HepG2 (cell line): ENCODE measurements at regions not wholly inside any gene's neighbourhood (a gene's known extent, or its start where the extent isn't known, plus 50 kb on each side); places are given as distances from the start of the nearest gene placed in this dataset.

Experiments
- ATAC-seq: fragments of 200-7000 bp; cut with Tn5 transposase; 3 replicates; pipeline ENCODE4 v1.9.1; 2020; ENCODE audit warnings: mild to moderate bottlenecking, moderate library complexity
- BruUV-seq: library from RNA; stranded (reverse); fragments of 400-500 nt; replicated peaks from 2 replicates; lab custom pipeline; 2021; lab: Mats Ljungman, UMichigan
- CTCF ChIA-PET: fragments of 300-600 bp; formaldehyde crosslinking; extraction: SDS; loops from one replicate; lab custom pipeline; 2021; ENCODE audit warnings: low total read pairs, inconsistent platforms, low intra/inter-chr PET ratio; lab: Yijun Ruan, JAX
- POLR2A ChIA-PET: fragments of 350-600 bp; sonication (Branson Sonifier 250); formaldehyde crosslinking; loops from one replicate; lab custom pipeline; 2020; ENCODE audit warnings: antibody characterized with exemption, inconsistent platforms; lab: Yijun Ruan, JAX
- DNase-seq: peaks from one replicate; pipeline ENCODE4 v3.0.0-alpha.2; 2015; ENCODE audit warnings: low spot score
- FAIRE-seq: peaks from 3 replicates; lab custom pipeline; 2011; peaks lifted over from hg19 to GRCh38; lab: Jason Lieb, UNC
- H2AFZ ChIP-seq: one replicate; pipeline ENCODE4 v1.6.1; 2011; ENCODE audit warnings: low read length, inconsistent platforms
- H3K27ac ChIP-seq: fragments of 300-600 bp; 3 replicates; pipeline ENCODE4 v1.8.0; 2011; ENCODE audit warnings: mixed run types, mild to moderate bottlenecking, mixed read lengths, low read length, inconsistent platforms; ENCODE audit not compliant: insufficient read depth; ENCODE audit errors: extremely low read length
- H3K27me3 ChIP-seq, 2 experiments: fragments of 200-600 bp in 1 of 2; 2 replicates in 1 of 2; 3 replicates in 1 of 2; pipeline versions ENCODE4 v1.6.0 to v1.8.0; 2011; ENCODE audit warnings: low read length in 2 of 2, mild to moderate bottlenecking in 2 of 2, moderate library complexity in 2 of 2, inconsistent platforms in 1 of 2; ENCODE audit not compliant: insufficient read depth in 2 of 2, control insufficient read depth in 1 of 2
- H3K36me3 ChIP-seq, 2 experiments: fragments of 200-600 bp in 1 of 2; replicated peaks in 1 of 2; 2 replicates in 1 of 2; 3 replicates in 1 of 2; pipeline versions ENCODE4 v1.5.1 to v1.8.0; 2011; ENCODE audit warnings: low read length in 2 of 2, inconsistent platforms in 1 of 2; ENCODE audit not compliant: insufficient read depth in 2 of 2, control insufficient read depth in 1 of 2
- H3K4me1 ChIP-seq: 2 replicates; pipeline ENCODE4 v1.5.1; 2012; ENCODE audit warnings: low read length, inconsistent platforms; ENCODE audit not compliant: insufficient read depth
- H3K4me2 ChIP-seq: 2 replicates; pipeline ENCODE4 v1.6.0; 2011; ENCODE audit warnings: low read depth, low read length, inconsistent platforms
- H3K4me3 ChIP-seq, 3 experiments: fragments of 200-600 bp in 1 of 3; sonication (generic), shearing (Covaris generic) in 1 of 3; replicated peaks in 1 of 3; 2 replicates each; pipeline ENCODE4 v1.5.1; 2011 to 2016; ENCODE audit warnings: low read length in 3 of 3, inconsistent platforms in 2 of 3, low read depth in 2 of 3, mild to moderate bottlenecking in 2 of 3, control low read depth in 1 of 3, mixed read lengths in 1 of 3; ENCODE audit not compliant: insufficient read depth in 1 of 3
- H3K79me2 ChIP-seq: one replicate; pipeline ENCODE4 v1.6.1; 2011; ENCODE audit warnings: low read length, inconsistent platforms; ENCODE audit not compliant: insufficient read depth
- H3K9ac ChIP-seq: 2 replicates; pipeline ENCODE4 v1.6.0; 2011; ENCODE audit warnings: mild to moderate bottlenecking, low read depth, low read length, inconsistent platforms; ENCODE audit not compliant: insufficient read depth
- H3K9me3 ChIP-seq: 2 replicates; pipeline ENCODE4 v1.5.1; 2012; ENCODE audit warnings: mild to moderate bottlenecking, low read length
- H4K20me1 ChIP-seq: 2 replicates; pipeline ENCODE4 v1.6.0; 2011; ENCODE audit warnings: inconsistent platforms, mild to moderate bottlenecking, low read length, moderate library complexity; ENCODE audit not compliant: insufficient read depth
- DRAP1 ChIP-seq: IDR thresholded peaks from 2 replicates; pipeline ENCODE4 v1.6.1; 2016; ENCODE audit warnings: missing genetic modification reagents, missing compliant biosample characterization
- FOXA1 ChIP-seq, 2 experiments: fragments of 450-650 bp in 1 of 2; sonication (generic) in 1 of 2; formaldehyde crosslinking in 1 of 2; IDR thresholded peaks; 2 replicates each; pipeline versions ENCODE4 v1.4.0 to v1.6.1; 2016 to 2020; ENCODE audit warnings: missing genetic modification reagents in 1 of 2
- HOXD1 ChIP-seq: sonication (generic); formaldehyde crosslinking; IDR thresholded peaks from 2 replicates; pipeline ENCODE4 v1.5.0; 2020; ENCODE audit warnings: missing genetic modification reagents
- IKZF5 ChIP-seq: IDR thresholded peaks from 2 replicates; pipeline ENCODE4 v1.6.1; 2018; ENCODE audit warnings: missing genetic modification reagents, mild to moderate bottlenecking, missing compliant biosample characterization
- NFATC3 ChIP-seq: sonication (generic); formaldehyde crosslinking; IDR thresholded peaks from 2 replicates; pipeline ENCODE4 v1.5.1; 2020; ENCODE audit warnings: mild to moderate bottlenecking, missing genetic modification reagents
- ZBTB8A ChIP-seq: sonication (generic); formaldehyde crosslinking; IDR thresholded peaks from 2 replicates; pipeline ENCODE4 v1.4.0; 2020; ENCODE audit warnings: mild to moderate bottlenecking, low read depth, missing genetic modification reagents, borderline replicate concordance
- ZNF263 ChIP-seq: sonication (generic); formaldehyde crosslinking; IDR thresholded peaks from 2 replicates; pipeline ENCODE4 v1.4.0; 2020; ENCODE audit warnings: missing genetic modification reagents
- ZNF790 ChIP-seq: sonication (generic); formaldehyde crosslinking; IDR thresholded peaks from 2 replicates; pipeline ENCODE4 v1.8.0; 2022; ENCODE audit warnings: missing genetic modification reagents, mild to moderate bottlenecking, borderline replicate concordance
- WGBS: methylation state at CpG from one replicate; pipeline ENCODE4 v1.1.6; 2017; ENCODE audit warnings: low lambda C conversion rate; 5-methylcytosine and 5-hydroxymethylcytosine counted together
- in situ Hi-C: cut with HindIII; loops from 2 replicates; pipeline ENCODE4 v1.10.0; 2017; ENCODE audit warnings: low pct_unique_long_range_greater_than_20kb; ENCODE audit not compliant: extremely low pct_ligation_motif_present
- intact Hi-C: fragments of 100-400 bp; cut with micrococcal nuclease; formaldehyde crosslinking; loops from one replicate; pipeline ENCODE4 v1.10.0; 2022; ENCODE audit not compliant: unreplicated experiment
- TF ChIP-seq, protein P1 (sequence below): sonication (generic); formaldehyde crosslinking; conservative IDR thresholded peaks from 2 replicates; pipeline ENCODE4 v1.4.0; 2020; ENCODE audit warnings: mild to moderate bottlenecking, missing genetic modification reagents, moderate library complexity
- TF ChIP-seq, protein P2 (sequence below), 2 experiments: fragments of 450-650 bp in 1 of 2; sonication (generic) in 1 of 2; formaldehyde crosslinking in 1 of 2; IDR thresholded peaks; 2 replicates each; pipeline versions ENCODE4 v1.6.1 to v1.8.0; 2016 to 2022; ENCODE audit warnings: antibody characterized with exemption in 1 of 2, mild to moderate bottlenecking in 1 of 2, missing genetic modification reagents in 1 of 2

- no peaks in the 10 kb centered on the region for H3K9me3 ChIP-seq
- no peaks in the 10 kb centered on the region for H3K27me3 ChIP-seq
- H3K4me2 ChIP-seq: no peak overlapping the region
- ATAC-seq: no peak
- H2AFZ ChIP-seq: no peak overlapping the region
- intact Hi-C loops: no loop called here
- no peak overlapping the region for H3K27ac ChIP-seq
- CTCF ChIA-PET: no interaction called here
- H3K79me2 ChIP-seq: no peaks in the 10 kb centered on the region
- BruUV-seq: no TSS peak
- POLR2A ChIA-PET: no interaction called here
- no peak for FAIRE-seq
- H4K20me1 ChIP-seq: no peaks in the 10 kb centered on the region
- 43% methylated on average over 1 of the region's 1 CpG for WGBS
- in situ Hi-C loops: no loop called here
- no peaks in the 10 kb centered on the region for H3K36me3 ChIP-seq
- H3K4me1 ChIP-seq: no peaks in the 10 kb centered on the region
- H3K4me3 ChIP-seq: no peak overlapping the region
- no peak overlapping the region for H3K9ac ChIP-seq
- DNase-seq: no peak
- TF ChIP-seq FOXA1 (IDR thresholded peaks at IDR 0.05): no peak
- TF ChIP-seq FOXA1 (CRISPR knock-in tag; IDR thresholded peaks at IDR 0.05): no peak
- TF ChIP-seq DRAP1: no peak
- TF ChIP-seq, protein P1, sequence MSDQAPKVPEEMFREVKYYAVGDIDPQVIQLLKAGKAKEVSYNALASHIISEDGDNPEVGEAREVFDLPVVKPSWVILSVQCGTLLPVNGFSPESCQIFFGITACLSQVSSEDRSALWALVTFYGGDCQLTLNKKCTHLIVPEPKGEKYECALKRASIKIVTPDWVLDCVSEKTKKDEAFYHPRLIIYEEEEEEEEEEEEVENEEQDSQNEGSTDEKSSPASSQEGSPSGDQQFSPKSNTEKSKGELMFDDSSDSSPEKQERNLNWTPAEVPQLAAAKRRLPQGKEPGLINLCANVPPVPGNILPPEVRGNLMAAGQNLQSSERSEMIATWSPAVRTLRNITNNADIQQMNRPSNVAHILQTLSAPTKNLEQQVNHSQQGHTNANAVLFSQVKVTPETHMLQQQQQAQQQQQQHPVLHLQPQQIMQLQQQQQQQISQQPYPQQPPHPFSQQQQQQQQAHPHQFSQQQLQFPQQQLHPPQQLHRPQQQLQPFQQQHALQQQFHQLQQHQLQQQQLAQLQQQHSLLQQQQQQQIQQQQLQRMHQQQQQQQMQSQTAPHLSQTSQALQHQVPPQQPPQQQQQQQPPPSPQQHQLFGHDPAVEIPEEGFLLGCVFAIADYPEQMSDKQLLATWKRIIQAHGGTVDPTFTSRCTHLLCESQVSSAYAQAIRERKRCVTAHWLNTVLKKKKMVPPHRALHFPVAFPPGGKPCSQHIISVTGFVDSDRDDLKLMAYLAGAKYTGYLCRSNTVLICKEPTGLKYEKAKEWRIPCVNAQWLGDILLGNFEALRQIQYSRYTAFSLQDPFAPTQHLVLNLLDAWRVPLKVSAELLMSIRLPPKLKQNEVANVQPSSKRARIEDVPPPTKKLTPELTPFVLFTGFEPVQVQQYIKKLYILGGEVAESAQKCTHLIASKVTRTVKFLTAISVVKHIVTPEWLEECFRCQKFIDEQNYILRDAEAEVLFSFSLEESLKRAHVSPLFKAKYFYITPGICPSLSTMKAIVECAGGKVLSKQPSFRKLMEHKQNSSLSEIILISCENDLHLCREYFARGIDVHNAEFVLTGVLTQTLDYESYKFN (CRISPR knock-in tag): no peak
- TF ChIP-seq HOXD1 (CRISPR knock-in tag): no peak
- TF ChIP-seq, protein P2, sequence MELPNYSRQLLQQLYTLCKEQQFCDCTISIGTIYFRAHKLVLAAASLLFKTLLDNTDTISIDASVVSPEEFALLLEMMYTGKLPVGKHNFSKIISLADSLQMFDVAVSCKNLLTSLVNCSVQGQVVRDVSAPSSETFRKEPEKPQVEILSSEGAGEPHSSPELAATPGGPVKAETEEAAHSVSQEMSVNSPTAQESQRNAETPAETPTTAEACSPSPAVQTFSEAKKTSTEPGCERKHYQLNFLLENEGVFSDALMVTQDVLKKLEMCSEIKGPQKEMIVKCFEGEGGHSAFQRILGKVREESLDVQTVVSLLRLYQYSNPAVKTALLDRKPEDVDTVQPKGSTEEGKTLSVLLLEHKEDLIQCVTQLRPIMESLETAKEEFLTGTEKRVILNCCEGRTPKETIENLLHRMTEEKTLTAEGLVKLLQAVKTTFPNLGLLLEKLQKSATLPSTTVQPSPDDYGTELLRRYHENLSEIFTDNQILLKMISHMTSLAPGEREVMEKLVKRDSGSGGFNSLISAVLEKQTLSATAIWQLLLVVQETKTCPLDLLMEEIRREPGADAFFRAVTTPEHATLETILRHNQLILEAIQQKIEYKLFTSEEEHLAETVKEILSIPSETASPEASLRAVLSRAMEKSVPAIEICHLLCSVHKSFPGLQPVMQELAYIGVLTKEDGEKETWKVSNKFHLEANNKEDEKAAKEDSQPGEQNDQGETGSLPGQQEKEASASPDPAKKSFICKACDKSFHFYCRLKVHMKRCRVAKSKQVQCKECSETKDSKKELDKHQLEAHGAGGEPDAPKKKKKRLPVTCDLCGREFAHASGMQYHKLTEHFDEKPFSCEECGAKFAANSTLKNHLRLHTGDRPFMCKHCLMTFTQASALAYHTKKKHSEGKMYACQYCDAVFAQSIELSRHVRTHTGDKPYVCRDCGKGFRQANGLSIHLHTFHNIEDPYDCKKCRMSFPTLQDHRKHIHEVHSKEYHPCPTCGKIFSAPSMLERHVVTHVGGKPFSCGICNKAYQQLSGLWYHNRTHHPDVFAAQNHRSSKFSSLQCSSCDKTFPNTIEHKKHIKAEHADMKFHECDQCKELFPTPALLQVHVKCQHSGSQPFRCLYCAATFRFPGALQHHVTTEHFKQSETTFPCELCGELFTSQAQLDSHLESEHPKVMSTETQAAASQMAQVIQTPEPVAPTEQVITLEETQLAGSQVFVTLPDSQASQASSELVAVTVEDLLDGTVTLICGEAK (IDR thresholded peaks at IDR 0.05): no peak
- TF ChIP-seq, protein P2 (CRISPR knock-in tag; IDR thresholded peaks at IDR 0.05): no peak
- TF ChIP-seq NFATC3: no peak
- no peak for TF ChIP-seq ZBTB8A
- no peak for TF ChIP-seq ZNF263 (CRISPR knock-in tag)
- TF ChIP-seq IKZF5: no peak
- no peak for TF ChIP-seq ZNF790 (CRISPR knock-in tag)
Observed at GRCh38 chr1:204003536-204003935, 69.4 kb upstream of the SOX13 start.
